ENCODE measurements at regions not wholly inside any gene's neighbourhood (a gene's known extent, or its start where the extent isn't known, plus 50 kb on each side); places are given as distances from the start of the nearest gene placed in this dataset.

DNA sequence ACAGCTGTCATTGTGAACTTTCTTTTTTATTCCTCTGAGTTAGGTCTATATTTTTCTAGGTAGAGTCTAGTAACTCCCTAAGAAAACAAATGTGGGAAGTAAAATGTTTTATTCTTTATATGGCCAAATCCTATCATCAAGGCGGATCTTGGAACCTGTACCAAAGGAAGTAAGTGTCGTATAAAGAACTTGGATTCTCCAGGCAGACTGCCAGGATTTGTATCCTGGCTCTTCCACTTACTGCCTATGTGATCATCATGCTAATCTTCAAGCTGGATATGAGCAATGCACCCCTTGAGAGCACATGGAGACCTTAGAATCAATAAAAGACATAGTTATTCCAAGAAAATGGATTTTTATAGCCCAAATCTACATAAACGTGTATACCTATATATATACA is 286.5 kb downstream of the PCDH17 start:
- DNase-seq: no peak

- no peak for DNase-seq
These were observed 287.4 kb downstream of the PCDH17 start for GRCh38 chr13:57918913-57919312.

GRCh38 chr13:57925250-57925649 is 293.7 kb downstream of the PCDH17 start:
- DNase-seq: no peak

GRCh38 chr13:57925751-57926150 is 294.2 kb downstream of the PCDH17 start:
- DNase-seq: no peak

DNA sequence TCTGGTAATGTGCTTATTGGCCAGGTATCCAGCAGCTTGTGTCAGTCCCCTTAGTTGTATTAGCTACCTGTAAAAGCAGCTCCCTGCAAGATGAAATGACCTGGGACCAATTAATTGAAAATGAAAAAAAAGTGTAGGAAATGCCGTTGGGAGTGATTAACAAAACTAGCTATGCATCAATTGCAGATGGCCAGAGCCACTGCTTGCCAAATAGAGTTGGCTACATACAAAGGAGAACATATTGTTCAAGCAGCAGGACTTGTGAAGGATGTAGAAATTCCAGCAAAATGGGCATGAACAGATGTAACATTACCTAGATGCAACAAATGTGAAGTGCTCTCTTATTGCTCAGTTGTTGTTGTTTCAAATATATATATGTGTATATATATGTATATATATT is 300.5 kb downstream of the PCDH17 start:
- DNase-seq: no peak

DNA sequence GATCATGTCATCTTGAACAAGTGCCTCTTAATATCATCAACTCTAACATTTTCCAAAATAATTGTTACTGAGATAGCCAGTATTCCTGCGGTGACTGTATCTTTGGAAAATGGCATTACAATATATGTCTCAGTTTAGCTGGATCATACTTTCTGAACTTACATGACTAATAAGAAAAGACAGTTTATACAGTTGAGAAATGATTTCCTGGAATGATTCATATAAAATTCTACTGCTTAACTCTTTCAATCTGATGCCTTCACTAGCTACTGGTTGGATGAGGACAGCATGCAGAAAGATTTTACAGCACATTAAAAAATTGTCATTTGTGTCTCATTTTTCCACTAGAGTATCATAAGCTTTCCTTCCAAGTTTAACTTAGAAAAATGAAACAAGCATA is 302.1 kb downstream of the PCDH17 start:
- DNase-seq: no peak

- DNase-seq: no peak
These were observed 304.4 kb downstream of the PCDH17 start for GRCh38 chr13:57935965-57936364.

DNA sequence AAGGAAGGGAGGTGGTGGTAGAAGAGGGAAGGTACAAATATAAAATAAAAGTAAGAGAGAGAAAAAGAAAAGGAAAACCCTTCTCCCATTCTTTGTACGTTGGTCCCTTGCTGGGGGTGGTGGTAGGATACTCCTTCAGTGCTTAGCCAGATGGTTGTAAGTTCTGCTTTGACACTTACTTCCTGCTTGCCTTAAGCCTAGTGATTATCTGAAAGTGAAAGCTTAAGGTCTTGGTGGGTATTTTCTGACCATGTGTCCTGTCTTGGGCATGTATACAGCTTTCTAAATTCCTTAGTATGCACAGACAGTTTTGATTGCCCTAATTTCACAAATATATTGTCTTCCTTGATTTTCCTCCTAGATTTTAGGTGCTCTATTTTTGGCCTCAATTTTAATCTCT is 314.8 kb downstream of the PCDH17 start:
- DNase-seq: no peak

DNA sequence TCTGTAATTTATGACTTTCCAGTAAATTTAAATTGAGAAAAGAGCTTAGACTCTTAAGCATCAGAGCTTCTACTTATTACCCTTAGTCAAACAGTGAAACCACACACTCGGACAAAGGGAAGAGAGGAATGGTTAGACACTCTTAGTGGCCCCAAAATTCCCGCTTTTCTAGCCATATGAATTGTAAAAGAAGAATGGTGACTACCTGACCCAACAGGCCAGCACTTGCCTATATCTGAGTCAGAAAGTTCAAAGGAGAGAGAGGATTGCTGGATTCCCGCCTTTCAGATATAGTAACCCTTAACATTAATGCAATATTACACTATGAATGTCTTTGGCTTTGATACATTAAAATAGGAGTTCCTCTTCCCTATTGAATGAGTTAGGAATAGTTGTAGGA is 317.3 kb downstream of the PCDH17 start:
- no peak for DNase-seq

GRCh38 chr13:57969951-57970350 is 338.4 kb downstream of the PCDH17 start:
- no peak for DNase-seq

DNA sequence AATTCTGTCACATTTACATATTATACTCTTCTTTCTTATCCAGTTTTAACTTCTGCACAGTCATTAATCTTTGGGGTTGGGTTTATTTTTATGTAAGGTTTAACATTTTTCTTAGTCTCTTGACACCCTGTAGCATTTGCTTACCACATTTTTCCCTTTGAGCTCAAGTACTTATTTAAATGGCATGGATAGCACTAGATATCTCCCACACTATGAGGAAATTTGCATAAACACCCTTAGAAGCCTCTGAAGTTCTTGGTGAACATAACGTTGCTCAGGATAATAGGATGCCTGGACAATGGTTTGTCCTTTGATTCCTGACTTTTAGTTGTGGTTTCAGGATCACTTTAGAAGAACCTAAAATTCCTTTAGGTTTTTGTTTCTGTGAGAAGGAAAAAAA is 338.9 kb downstream of the PCDH17 start:
- no peak for DNase-seq

GRCh38 chr13:57982782-57983181 is 351.2 kb downstream of the PCDH17 start:
- no peak for DNase-seq

DNA sequence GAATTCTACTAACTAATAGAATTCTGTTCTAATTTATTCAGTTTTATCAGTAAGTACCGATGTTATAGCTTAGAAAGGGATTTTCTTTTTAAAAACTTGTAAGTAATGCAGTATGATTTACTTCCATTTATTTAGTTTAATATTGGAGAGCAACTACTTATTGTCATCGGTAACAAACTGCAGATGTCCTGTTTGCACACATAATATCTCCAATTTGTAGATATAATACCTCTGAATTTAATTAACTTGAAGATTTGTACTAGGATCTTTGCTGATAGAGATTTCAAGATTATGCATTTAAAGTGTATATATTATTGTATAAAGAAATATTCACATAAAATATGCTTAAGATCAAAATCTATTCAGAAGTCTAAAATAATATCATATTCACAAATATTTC is 356.7 kb downstream of the PCDH17 start:
- DNase-seq: no peak

DNA sequence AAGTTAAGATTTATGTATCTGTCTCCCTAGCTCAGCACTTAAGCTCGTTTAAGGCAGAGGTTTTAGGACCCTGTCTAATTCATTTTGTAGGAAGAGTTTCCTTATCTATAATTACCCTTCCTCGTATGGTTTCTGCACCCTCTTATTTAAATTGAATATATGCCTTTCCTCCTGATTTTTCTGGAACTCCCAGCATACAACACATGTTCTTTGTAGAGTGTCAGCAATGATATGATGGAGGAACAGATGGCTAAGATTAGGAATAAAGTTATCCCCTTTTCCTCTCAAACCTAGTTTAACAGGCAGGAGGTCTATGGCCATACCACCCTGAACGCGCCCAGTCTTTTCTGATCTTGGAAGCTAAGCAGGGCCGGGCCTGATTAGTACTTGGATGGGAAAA is 359.5 kb downstream of the PCDH17 start:
- no peak for DNase-seq

DNA sequence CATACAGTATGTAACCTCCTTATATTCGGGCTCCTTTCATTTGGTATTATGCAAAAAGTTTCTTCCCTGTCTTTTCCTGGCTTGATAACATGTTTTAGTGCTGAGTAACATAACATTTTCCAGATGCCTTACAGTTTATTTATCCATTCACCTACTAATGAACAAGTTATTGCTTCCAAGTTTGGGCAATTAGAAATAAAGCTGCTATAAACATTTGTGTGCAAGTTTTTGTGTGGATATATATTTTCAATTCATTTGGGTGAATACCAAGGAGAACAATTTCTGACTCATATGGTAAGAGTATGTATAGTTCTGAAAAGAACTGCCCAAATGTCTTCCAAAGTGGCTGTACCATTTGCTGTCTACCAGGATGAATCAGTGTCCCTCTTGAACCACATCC is 360.9 kb downstream of the PCDH17 start:
- DNase-seq: no peak

- no peak for DNase-seq
These were observed 365.2 kb downstream of the PCDH17 start for GRCh38 chr13:57996717-57997116.

- DNase-seq: no peak
These were observed 373.2 kb downstream of the PCDH17 start for GRCh38 chr13:58004751-58005150.

- no peak for DNase-seq
These were observed 386.5 kb downstream of the PCDH17 start for GRCh38 chr13:58018020-58018419.

- no peak for DNase-seq
These were observed 387.3 kb downstream of the PCDH17 start for GRCh38 chr13:58018865-58019264.

- no peak for DNase-seq
These were observed 392.6 kb downstream of the PCDH17 start for GRCh38 chr13:58024103-58024502.

GRCh38 chr13:58025821-58026220 is 394.3 kb downstream of the PCDH17 start:
- no peak for DNase-seq

DNA sequence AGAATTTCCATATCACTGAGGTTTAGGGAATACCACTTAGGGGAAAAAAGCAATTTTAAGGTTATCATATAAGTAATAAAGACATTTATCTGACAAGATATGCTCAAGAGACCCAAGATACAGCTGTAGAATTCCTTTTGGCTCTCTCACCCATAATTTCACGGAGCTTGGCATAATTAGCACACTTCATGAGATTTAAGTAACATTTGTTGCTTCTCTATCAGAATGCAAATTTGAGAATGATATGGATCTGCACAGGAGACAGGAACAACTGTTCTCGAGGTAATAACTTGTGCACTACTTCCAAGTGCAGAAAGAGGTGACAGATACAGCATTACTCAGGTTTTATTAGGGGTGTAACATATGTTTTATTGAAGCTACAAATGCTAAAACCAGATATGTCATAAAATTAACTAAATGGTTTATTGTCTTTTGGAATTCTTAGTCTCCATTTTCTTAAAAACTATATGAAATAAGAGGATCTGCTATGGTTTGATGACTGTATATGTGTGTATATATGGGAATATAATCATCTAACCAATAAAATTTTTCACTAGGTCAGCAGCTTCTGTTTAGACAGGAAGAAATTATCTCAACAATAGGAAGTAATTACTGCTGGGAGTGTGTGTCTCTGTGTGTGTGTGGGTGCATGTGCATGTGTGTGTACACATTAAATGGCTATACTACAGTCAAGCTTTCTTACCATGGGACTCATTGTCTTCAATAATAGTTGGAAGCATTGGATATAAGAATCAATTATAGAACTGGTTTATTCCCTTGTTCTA is 401.3 kb downstream of the PCDH17 start:
- no peak for DNase-seq

DNA sequence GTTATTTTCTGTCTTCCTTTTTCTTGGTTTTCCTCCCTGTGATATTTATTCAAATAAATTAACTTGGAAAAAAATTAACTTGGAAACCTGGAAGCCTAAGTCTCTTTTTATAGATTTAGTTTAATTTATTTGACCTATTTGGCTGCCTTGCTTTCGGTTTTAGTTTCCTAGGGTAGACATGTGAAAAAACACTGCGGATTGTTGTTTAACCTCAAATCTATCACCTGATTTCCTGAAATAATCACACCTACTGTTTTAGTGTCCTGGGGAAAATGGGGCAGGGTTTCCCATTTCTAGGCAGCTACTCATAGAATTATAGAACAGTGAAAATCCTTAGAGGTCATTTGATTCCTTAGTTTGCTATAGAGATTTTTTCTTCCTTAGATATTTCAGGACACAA is 412.4 kb downstream of the PCDH17 start:
- DNase-seq: no peak

GRCh38 chr13:58048670-58049069 is 417.1 kb downstream of the PCDH17 start:
- DNase-seq: no peak

- DNase-seq: no peak
These were observed 419.9 kb downstream of the PCDH17 start for GRCh38 chr13:58051396-58051795.
